T1000 (cell line): ENCODE measurements at regions not wholly inside any gene's neighbourhood (a gene's known extent, or its start where the extent isn't known, plus 50 kb on each side); places are given as distances from the start of the nearest gene placed in this dataset.
"Not testable (repeated sequence)": the region's sequence is repeated elsewhere in the genome, so short reads cannot be mapped to it uniquely, and the experiment has no call there.

Experiments used
- DNase-seq: peaks from one replicate; lab custom pipeline; 2025; ENCODE audit warnings: mixed read lengths; lab: John Stamatoyannopoulos, UW

GRCh38 chr2:125707611-125708010 is 948.3 kb upstream of the GYPC start:
- DNase-seq, result no peak

DNA sequence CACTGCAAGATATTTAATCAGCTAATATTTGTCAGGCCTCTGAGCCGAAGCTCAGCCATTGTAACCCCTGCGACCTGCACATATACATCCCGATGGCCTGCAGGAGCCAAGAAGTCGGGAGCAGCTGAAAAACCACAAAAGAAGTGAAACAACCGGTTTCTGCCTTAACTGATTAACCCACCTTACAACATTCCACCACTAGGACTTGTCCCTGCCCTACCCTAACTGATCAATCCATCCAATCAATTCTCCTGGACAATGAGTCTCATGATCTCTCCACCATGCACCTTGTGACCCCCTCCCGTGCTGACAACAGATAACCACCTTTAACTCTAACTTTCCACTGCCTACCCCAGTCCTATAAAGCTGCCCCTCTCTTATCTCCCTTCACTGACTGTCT is 945.4 kb upstream of the GYPC start:
- DNase-seq, result no peak

DNA sequence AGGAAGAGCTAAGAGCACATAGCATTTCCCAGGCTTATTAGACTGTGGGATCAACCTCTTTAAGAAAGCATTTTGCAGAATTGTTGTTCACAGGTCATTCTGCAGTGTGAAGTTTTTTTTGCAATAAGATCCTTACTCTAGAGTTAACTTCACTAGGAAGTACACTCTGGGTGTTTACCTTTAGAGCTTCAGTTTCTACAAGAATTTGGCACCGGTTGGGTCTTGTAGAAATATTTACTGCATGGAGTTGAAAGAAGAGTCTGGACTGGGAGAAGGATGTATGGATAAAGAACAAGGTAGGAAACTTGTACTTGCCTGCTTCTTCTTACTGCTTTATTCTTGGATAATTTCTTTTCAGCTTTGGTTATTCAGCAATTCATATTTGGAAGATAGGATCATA is 944.9 kb upstream of the GYPC start:
- DNase-seq, result no peak

- no peak for DNase-seq
Observed at GRCh38 chr2:125713533-125713932, 942.4 kb upstream of the GYPC start.

DNA sequence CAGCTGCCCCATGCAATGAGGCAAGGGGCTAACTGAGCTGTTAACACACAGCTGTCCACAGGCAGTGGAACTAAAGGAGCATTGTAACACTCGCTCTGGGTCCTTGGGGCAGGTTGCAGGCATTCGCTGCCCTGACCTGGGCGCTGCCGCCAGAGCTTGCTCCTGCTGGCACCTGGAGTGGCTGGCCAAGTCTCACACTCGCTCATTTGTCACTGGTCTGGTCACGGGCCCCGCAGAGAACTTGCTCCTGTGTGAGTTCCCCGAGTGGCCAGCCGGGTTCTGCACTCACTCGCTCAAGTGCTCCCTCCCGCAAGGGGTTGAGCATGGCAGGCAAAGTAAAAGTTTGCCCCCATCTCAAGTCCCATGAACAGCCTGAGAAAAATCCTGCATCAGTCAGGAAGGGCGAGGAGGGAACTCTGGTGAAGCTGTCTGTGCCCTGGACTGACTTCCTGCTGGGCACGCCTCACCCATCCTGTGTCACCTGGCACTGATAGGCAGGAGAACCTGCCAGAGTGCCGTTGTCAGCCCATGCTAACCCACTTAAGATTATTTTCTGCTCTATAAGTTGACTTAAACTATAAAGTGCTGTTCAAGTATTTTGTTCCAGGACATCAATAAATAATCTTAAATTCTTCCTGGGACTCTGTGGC is 934.8 kb upstream of the GYPC start:
- no peak for DNase-seq

DNA sequence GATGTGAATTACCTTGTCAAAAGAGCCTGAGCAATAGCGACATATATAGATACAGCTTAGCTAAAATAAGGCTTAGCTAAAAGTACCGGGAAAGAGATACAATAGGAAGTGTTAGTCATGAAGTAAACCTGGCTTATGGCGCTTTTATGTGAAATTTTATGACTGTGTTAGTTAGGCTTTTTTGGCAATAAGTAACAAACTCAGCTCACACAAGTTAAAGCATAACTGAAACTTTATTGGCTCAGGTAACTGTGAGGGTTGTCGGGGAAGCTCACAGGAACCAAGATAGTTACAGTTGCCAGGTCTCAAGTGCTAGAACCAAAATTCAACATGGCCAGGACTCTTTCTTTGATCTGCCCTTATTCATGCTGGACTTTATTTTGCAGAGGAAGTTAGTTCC is 925.0 kb upstream of the GYPC start:
- DNase-seq, result no peak

DNA sequence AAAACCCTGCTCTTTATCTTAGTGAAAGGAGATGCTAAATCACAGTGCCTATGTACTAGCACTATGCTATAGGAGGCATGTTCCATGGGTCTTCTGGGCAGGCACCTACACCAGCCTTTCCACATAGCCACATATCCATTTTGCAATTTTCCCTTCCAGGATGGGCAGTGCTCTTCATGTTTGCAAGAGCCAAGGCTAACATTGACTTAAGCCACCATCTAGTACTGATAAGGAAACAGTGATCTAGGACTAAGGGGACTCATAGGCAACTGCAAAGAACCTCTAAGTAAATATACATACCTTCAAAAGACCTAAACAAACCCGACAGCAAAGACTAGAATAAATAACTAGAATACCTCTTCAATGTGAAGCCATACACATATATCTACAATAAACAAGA is 919.7 kb upstream of the GYPC start:
- no peak for DNase-seq

DNA sequence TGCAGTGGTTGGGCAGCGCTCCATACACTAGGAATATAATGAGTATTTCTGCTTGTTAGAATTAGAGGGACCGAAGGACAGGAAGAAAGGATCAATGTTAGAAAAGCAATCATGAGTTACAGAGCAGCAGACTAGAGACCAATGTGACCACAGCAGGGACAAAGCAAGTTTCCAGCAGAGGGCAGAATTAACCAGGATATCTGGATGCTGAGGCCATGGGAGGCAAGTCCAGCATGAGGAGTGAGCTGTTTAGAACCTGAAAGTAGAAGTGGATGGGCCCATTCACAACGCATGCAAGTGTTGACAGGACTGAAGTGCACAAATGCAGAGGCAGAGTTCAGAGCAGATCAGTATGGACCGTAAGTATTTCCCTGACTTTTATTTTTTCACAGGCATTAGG is 910.4 kb upstream of the GYPC start:
- no peak for DNase-seq

DNA sequence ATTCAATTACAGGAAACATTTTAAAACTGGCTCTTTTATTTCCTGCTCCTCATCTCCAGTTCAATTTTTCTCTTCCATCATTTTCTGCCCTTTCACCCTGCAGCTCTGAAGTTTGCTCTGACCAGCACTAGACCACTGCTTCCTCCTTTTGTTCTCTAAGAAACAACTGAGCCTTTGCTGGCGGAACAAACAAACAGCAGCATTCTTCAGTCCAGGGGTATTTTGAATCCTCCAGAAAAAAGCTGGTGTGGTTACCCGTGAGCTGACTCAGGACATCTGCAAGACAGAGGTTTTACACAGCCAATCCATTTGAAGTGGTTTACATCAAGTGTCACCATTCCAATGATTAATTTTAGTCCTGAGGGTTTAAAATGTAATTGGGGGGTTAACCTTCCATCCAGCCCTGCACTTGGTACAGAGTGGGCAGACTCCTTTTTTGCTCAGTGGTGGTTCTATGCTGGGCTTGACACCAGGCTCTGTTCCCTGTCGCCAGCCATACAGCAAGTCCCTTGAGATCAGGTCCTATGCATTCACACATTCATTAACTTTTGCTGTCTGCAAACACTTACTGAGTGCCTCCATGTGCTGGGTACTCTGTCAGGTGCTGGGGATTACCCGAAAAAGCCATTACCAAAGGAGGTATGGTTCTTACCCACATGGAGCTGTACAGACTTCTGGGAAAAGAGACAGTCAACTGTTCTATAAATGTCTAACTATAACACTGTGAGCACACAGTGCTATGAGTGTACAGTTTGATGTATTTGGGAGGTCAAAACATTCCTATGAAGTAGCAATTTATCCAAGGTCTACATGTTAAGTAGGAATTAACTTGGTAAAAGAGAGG is 909.4 kb upstream of the GYPC start:
- DNase-seq, result no peak

DNA sequence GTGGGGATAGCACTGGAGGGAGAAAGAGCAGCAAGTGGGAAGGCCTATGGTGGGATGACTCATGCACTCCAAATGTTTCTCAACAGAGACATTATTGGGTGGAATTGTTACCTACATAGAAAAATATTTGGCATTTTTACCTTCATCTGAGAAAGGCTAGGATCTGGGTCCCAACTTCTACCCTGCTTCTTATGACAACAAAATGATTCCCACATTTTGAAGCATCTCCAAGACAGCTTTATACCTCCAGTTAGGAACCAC is 908.9 kb upstream of the GYPC start:
- DNase-seq, result no peak

DNA sequence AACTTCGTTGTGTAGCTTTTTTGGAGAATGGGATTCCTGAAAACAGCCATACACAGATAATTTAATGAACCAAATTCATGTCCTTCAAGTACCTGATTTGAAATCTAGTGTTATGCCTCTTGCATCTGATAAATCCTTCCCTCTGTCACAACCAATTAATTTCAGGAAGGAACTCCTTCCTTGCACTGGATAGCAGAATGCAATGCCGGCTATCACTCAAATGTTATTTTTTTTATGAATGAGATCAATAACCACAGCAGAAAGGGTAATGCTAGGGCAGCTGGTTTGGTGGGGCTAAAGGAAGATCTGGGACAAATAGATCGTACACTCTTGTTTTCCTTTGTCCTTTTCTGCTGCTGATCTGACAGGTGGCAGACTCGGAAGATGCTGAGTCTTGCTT is 899.5 kb upstream of the GYPC start:
- no peak for DNase-seq

DNA sequence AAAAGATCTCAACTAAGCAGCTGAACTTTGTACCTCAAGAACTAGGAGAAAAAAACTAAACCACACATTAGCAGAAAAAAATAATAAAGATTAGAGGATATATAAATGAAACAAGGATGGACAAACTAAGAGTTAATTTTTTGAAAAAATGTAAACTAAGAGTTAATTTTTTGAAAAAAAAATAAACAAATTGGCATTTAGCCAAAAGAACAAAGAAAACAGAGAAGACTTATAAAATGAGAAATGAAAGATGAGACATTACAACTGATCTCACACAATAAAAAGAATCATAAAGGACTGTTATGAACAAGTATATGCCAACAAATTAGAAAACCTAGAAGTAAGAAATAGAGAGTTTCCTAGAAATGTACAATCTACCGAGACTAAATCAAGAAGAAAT is 859.2 kb upstream of the GYPC start:
- DNase-seq, result no peak

DNA sequence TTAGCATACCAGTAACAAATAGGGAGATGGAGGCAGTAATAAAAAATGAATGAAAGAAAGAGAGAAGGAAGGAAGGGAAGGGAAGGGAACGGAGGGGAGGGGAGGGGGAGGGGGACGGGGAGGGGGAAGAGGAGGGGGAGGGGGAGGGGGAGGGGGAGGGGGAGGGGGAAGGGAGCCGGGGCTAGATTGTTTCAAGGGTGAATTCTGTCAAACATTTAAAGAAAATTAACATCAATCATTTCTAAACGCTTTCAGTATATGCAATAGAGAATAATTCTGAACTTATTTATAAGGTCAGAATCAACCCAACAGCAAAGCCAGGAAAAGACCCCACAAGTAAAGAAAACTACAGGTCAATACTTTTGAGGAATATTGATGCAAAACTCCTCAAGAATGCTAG is 858.8 kb upstream of the GYPC start:
- DNase-seq, result no peak

- no peak for DNase-seq
Observed at GRCh38 chr2:125822746-125823145, 833.2 kb upstream of the GYPC start.

DNA sequence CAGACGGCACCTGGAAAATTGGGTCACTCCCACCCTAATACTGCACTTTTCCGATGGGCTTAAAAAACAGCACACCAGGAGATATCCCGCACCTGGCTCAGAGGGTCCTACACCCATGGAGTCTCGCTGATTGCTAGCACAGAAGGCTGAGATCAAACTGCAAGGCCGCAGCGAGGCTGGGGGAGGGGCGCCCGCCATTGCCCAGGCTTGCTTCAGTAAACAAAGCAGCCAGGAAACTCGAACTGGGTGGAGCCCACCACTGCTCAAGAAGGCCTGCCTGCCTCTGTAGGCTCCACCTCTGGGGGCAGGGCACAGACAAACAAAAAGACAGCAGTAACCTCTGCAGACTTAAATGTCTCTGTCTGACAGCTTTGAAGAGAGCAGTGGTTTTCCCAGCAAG is 830.2 kb upstream of the GYPC start:
- not testable (repeated sequence) for DNase-seq

GRCh38 chr2:125837128-125837527 is 818.8 kb upstream of the GYPC start:
- DNase-seq, result no peak

DNA sequence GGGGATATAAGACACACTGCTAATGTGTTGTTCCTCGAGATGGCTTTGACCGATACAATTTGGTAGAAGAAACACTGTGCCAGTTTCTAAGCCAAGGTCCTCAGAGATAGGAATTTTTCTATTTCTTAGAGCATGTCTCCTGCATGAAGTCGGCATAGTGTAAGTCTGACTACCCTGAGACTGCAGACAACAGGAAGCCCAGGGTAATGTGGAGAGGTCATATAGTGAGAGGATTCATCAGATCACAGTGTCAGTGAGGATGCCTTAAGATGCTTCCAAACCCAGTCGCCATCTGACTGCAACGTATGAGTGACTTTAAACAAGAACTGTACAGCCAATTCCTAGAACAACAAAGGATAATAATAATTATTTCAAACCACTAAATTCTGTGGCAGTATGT is 818.3 kb upstream of the GYPC start:
- DNase-seq, result no peak

DNA sequence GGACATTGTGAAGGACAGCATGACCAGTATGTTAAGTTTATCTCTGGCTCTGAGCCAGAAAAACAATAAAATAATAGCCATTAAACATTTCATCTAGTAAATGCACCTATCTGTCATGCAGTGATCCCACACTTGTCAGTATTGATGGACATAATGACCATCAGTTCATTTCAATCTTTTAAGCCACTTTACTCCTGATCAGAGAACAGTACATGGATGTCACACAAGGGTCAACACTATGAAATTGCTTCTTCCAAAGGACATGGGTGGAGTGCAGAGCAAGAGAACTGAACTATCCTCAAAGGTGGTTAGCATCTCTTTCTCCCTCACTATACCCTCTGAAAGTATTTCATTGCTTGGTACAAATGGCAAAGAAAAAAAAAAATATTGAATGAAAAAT is 816.0 kb upstream of the GYPC start:
- DNase-seq, result no peak

DNA sequence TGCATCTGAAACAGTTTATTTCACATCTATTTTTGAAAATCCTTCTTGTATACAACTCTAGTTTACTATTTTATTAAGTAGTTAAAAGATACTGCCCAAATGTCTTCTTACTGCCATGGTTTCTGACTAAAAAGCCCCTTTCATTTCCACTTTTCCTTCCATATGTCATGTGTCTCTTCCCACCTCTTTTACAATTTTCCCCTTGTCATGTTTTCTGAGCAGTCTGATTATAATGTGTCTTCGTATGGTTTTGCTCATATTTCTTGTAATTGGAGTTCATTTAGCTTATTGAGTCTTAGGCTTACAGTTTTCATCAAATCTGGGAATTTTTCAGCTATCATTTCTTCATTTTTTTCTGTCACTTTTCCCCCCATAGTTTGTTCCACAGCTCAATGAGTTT is 813.9 kb upstream of the GYPC start:
- DNase-seq, result no peak

GRCh38 chr2:125850541-125850940 is 805.4 kb upstream of the GYPC start:
- DNase-seq, result no peak

DNA sequence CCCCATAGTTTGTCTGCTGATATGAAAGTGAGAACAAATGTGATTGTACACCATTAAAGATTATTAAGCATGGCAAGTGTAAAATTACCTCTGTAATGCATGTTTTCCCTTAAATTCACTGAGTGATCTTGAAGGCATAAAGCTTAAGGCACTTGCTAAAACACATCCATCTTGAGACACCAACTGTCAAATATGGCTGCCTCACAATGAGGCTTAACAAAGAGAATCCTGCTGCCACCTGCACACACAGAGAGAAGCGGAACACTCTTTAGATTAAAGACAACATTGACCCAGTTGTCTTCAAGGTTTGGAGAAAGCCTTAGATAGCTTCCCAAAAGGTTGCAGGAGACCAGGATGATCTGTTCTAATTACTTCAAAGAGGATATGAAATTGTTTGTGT is 803.6 kb upstream of the GYPC start:
- DNase-seq, result no peak

DNA sequence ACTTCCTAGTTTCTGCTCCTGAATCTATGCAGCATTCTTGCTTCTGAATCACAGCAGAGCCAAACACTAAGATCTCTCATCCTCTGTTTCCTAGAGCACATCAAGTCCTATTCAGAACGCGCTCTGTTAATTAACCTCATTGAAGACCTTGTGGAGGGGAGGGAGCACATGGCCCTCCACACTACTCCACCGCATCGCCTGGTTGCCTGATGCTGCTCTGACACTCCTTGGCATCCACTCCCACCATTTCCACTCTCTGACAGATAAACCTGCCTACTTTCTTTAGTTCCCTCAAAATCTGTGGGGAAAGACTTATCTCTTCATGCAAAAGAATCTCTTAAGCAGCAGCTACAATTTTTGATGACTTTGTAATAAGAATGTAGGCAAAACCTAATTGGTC is 802.3 kb upstream of the GYPC start:
- DNase-seq, result no peak

DNA sequence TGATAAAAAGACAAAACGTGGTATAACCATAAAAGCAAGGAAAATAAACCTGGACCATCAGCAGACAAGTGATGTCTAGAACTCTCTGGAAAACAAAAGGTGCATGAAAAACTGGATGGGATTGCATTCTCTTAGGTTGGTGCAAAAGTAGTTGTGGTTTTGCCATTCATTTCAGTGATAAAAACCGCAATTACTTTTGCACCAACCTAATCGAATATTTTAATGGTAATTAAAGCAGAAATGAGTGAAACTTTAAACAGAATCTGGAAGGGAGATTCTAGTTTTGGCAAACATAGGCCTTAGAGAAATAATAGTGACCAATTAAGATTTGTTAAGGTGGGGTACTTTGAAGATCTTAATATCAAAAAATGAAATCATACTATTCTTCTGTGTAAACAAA is 800.8 kb upstream of the GYPC start:
- DNase-seq, result no peak
